GM21515 (cell line): ENCODE measurements at regions not wholly inside any gene's neighbourhood (a gene's known extent, or its start where the extent isn't known, plus 50 kb on each side); places are given as distances from the start of the nearest gene placed in this dataset.

ENCODE experiments used
- ATAC-seq: cut with Tn5 transposase; IDR thresholded peaks from one replicate; pipeline ENCODE4 v1.9.1; 2021; ENCODE audit not compliant: unreplicated experiment

- no peak for ATAC-seq
Observed at GRCh38 chr5:60208716-60209115, 315.2 kb upstream of the PDE4D start.

- peak; percentile 91 for ATAC-seq
Observed at GRCh38 chr5:60207040-60207439, 313.5 kb upstream of the PDE4D start.

GRCh38 chr5:60206234-60206633 is 312.7 kb upstream of the PDE4D start:
- no peak for ATAC-seq

GRCh38 chr5:60205071-60205470 is 311.5 kb upstream of the PDE4D start:
- ATAC-seq, result no peak

GRCh38 chr5:60196385-60197113 is 303.0 kb upstream of the PDE4D start:
- no peak for ATAC-seq

GRCh38 chr5:60195551-60195950 is 302.0 kb upstream of the PDE4D start:
- ATAC-seq, result no peak

- no peak for ATAC-seq
Observed at GRCh38 chr5:60195083-60195482, 301.6 kb upstream of the PDE4D start.

GRCh38 chr5:60185231-60186099 is 291.9 kb upstream of the PDE4D start:
- no peak for ATAC-seq

GRCh38 chr5:60184606-60185005 is 291.1 kb upstream of the PDE4D start:
- ATAC-seq, result no peak

GRCh38 chr5:60183881-60184280 is 290.4 kb upstream of the PDE4D start:
- ATAC-seq, result no peak

GRCh38 chr5:60178101-60178500 is 284.6 kb upstream of the PDE4D start:
- no peak for ATAC-seq

GRCh38 chr5:60177596-60177995 is 284.1 kb upstream of the PDE4D start:
- ATAC-seq, result no peak

- ATAC-seq, result no peak
Observed at GRCh38 chr5:60173667-60174066, 280.1 kb upstream of the PDE4D start.

GRCh38 chr5:60163762-60164161 is 270.2 kb upstream of the PDE4D start:
- ATAC-seq, result no peak

- ATAC-seq, result no peak
Observed at GRCh38 chr5:60162441-60162840, 268.9 kb upstream of the PDE4D start.

- ATAC-seq, result peak; percentile 66
Observed at GRCh38 chr5:60161340-60161934, 267.9 kb upstream of the PDE4D start.

- ATAC-seq, result no peak
Observed at GRCh38 chr5:60149081-60149480, 255.6 kb upstream of the PDE4D start.

- ATAC-seq, result no peak
Observed at GRCh38 chr5:60148366-60148765, 254.8 kb upstream of the PDE4D start.

- no peak for ATAC-seq
Observed at GRCh38 chr5:60147791-60148190, 254.3 kb upstream of the PDE4D start.

GRCh38 chr5:60143942-60144549 is 250.5 kb upstream of the PDE4D start:
- no peak for ATAC-seq

- no peak for ATAC-seq
Observed at GRCh38 chr5:60141119-60141518, 247.6 kb upstream of the PDE4D start.
